Mucosa of gallbladder (tissue), 1 donor: ENCODE measurements at regions not wholly inside any gene's neighbourhood (a gene's known extent, or its start where the extent isn't known, plus 50 kb on each side); places are given as distances from the start of the nearest gene placed in this dataset.
"Not testable (repeated sequence)": the region's sequence is repeated elsewhere in the genome, so short reads cannot be mapped to it uniquely, and the experiment has no call there.

Experiments used
- DNase-seq: peaks from one replicate; pipeline ENCODE4 v3.0.0-alpha.2; 2020; ENCODE audit warnings: low spot score
- donor health status: DM: no; HTN: no; CAD: no.

DNA sequence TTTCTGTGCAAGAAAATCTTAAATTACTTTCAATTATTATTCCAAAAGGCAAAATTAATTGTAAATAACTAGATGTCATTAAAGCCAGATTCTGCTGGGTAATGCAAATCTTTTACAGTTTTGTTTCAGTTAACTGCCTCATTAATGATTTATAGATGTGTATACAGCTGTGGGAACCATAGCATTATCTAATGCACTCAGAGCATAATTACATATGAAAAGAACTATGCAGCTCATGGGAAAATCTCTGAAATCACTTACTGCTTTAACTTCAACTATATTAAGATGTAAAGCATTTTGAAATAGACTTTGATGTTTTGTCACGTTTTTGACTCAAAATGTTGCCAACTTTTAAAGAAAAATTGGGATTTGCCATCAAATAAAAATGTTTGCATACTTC, 630.3 kb upstream of the KLHL4 start:
- DNase-seq: no peak

DNA sequence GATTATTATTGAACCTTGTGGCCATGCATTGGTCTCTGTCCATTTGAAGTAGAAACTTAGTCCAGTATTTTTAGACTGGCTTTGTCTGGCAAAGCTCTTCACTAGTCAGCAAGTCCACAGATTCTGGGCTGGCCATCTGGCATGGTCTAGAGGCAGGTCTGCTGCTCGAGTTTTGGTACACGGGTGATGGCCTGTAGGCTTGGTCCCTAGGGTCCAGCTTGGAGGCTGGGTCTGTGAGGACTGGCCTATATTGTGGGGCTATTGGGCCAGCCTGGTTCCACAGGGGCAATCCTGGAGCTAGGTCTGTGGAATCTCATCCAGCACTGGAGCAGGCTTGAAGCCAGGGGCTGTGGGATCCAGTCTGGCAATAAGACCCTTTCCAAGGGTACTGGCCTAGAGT, 607.6 kb upstream of the KLHL4 start:
- no peak for DNase-seq

DNA sequence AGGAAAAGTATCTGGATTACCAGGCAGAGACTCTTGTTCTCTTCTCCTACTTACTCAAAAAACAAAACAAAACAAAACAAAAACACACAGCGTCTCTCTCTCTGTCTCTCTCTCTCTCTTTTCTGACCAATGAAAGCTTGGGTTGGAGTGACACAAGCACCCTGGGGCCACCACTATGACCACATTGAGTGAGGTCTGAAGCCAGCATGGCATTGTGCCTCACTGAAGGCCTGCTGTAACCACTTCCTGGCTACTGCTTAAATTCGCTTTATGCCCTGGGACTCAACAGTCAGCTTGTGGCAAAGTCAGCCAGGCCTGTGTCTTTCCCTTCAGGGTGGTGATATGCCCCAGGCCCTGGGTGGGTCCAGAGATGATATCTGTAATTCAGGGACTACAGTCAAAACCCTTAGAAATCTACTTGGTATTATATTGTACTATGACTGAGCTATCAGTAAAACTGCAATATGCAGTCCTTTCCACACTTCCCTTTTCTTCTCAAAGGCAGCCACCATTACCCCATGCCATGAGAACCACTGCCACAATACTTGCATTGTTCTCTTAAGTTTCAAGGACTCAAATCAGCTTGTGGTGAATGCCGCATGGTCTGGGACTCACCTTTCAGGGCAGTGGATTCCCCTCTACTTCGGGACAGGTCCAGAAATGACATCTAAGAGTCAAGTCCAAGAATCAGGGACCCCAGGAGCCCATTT, 606.8 kb upstream of the KLHL4 start:
- no peak for DNase-seq

DNA sequence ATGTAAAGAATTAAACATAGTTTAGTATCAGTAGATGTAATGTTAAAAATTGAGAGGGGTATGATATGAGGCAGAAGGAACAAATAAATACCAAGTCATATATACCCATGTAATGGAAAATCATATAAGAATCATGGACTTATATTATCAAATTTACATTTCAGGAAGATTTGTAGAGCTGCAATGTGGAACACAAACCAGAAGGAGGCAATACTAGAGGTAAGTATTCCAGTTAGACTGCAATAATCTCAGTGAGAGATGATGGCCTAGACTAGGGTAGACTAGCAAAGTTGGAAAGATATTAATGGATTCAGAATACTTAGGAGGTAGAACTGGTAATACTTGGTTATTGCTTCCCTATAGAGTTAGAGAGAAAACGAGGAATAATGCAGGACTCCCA, 603.0 kb upstream of the KLHL4 start:
- no peak for DNase-seq

DNA sequence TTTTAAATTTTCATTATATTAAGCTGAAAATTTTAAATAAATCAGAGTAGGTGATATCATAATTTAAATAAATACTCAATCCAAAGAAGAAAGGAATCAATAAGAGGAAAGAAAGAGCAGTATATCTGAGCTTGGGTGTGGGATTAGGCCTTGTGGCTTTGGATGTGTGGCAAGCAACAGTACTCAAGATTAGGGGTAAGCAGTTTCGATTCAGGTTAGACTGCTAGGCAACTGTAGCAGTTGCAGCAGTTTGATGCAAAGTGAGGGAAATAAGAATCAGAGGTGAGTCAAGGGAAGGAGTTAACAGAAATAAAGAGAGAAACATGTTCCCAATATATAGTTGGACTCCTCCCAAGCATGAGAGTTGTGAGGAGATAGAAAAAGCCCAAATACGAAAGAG, 599.6 kb upstream of the KLHL4 start:
- DNase-seq: no peak

DNA sequence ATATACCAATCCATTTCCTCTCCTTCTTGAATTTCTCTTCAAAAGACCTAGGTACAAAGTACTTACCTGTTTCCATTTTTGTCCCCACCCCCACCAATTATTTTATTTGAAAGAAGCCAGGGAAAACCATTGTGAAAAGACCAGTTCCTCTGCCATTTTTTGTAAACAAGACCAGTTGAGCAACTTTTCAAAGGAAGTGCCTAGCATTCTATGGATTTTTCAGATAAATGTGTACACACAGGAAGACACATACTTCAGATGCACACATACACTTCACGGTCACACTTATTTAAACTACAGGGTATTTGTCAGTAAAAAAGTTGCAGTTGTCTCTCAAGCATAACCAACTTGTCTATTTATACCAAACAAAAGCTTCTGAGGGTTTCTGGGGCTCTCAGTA, 587.2 kb upstream of the KLHL4 start:
- no peak for DNase-seq

DNA sequence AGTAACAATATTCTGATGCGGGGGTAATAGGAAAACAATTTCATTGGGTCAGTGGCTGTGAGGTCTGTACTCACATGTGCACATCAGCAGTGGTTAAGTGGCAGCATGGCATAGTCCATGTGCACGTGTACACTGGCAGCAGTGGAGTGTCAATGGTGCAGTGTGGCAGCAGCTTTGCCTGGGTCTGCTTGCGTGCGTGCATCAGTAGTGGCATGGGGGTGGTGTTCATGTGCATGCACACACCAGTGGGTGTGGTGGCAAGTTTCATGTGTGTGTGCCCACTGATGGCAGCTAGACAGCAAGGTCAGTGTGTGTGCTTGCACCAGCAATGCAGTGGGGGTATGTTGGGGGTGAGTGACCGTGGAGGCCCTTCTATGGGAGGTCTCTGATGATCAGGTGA, 581.6 kb upstream of the KLHL4 start:
- no peak for DNase-seq

DNA sequence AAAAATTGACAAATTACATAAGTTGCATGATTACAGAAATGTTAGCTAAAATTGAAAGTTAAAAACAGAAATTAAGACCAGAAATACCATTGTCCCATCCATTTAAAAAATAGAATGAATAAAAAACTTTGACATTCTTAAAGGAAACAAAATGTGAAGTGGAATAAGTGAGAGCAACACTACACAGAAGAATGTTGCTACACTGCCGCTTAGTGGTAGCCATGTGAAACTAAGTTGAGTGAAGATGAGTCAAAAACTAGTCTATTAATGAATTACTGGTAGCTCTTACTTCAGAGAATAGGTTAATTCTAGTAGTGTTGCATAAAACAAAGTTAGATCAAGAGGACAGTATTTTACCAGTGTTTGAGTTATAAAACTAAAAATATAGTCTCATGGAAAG, 571.0 kb upstream of the KLHL4 start:
- peak; percentile 24 for DNase-seq

DNA sequence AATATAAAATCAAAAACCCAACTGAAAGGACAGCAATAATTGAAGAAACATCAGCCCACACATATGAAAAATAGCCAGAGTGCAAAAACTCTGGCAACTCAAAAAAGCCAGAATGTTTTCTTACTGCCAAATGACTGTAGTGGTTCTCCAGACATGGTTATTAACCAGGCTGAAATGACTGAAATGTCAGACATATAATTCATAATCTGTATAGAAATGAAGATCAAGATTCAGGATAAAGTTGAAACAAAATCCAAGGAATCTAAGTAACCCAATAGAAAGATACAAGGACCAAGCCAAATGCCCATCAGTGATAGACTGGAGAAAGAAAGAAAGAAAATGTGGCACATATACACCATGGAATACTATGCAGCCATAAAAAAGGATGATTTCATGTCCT, 553.3 kb upstream of the KLHL4 start:
- DNase-seq: no peak

DNA sequence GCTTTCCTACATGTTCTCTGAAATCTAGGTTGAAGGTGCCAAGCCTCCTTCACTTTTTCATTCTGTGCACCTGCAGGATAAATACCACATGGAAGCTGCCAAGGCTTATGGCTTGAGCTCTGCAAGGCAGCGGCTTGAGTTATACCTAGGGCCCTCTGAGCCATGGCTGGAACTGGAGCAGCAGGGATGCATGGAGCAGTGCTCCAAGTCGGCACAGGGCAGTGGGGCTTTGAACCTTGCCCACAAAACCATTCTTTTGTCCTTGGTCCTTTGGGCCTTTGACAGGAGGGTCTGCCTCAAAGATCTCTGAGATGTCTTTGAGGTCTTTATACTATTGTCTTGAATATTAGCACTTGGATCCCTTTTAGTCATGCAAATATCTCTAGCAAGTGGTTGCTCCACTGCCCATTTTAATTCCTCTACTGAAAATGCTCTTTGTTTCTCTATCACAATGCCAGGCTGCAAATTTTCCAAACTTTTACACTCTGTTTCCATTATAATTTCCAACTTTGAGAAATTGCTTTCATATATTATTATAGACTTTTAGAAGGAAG, 536.2 kb upstream of the KLHL4 start:
- no peak for DNase-seq

DNA sequence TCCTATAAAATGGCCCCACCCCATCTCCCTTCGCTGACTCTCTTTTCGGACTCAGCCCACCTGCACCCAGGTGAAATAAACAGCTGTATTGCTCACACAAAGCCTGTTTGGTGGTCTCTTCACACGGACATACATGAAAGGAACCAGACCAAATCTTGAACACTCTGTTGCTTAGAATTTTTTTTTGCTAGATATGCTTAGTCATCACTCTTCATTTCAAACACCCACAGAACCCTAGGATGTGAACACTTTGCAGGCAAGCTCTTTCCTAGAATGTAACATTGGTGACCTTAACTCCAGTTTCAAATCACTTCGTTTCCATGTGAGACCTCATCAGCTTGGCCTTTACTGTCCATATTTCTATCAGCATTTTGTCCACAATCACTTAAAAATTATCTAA, 530.3 kb upstream of the KLHL4 start:
- DNase-seq: not testable (repeated sequence)

DNA sequence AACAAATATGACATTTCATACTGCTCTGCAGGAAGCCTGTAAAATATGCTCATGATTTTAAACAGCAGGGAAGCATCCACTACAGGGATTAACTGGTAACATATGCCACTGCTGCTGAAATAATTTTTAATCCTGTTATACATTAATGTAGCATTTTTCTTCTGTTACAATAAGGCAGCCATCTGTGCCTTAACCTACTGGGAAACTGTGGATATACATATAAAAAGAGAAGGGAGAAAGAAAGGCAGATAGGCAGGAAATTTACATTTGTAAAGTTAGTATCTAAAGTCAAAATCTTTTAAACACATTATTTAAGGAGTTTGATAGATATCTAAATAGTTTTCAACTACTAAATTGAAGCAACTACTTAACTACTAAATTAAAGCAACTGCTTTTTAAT, 514.6 kb upstream of the KLHL4 start:
- DNase-seq: no peak

DNA sequence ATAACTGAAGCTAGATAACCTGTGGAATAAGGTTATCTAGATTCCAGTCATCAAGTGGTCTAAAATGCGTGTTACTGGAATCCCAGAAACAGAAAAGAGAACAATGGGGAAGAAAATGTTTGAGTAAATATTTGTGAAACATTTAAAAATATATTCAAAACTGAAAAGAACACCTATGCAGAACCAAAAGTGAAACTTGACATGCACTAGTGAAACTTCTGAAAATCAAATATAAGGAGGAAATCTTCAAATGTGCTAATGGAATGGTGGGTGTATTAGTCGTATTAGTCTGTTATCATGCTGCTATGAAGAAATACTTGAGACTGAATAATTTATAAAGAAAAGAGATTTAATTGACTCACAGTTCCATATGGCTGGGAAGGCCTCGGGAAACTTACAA, 512.4 kb upstream of the KLHL4 start:
- DNase-seq: no peak

DNA sequence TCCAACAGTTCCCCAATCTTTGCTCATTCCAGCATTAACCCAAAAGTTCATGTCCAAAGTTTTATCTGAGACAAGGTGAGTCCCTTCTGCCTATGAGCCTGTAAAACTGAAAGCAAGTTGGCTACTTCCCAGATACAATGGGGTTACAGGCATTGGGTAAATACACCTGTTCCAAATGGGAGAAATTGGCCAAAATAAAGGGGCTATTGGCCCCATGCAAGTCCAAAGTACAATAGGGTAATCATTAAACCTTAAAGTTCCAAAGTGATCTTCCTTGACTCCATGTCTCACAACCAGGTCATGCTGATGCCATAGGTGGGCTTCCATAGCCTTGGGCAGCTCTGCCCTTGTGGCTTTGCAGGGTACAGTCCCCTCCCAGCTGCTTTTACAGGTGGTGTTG, 511.7 kb upstream of the KLHL4 start:
- DNase-seq: no peak

DNA sequence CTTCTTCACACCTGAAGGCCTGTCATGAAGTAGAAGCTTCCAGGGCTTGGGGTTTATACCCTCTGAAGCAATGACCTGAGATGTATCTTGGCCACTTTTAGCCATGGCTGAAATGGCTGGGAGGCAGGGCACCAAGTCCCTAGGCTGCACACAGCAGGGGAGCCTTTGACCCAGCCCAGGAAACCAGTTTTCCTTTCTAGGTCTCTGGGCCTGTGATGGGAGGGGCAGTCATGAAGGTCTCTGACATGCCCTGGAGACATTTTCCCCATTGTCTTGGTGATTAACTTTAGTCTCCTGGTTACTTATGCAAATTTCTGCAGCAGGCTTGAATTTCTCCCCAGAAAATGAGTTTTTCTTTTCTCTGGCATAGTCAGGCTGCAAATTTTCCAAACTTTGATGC, 511.0 kb upstream of the KLHL4 start:
- DNase-seq: no peak

DNA sequence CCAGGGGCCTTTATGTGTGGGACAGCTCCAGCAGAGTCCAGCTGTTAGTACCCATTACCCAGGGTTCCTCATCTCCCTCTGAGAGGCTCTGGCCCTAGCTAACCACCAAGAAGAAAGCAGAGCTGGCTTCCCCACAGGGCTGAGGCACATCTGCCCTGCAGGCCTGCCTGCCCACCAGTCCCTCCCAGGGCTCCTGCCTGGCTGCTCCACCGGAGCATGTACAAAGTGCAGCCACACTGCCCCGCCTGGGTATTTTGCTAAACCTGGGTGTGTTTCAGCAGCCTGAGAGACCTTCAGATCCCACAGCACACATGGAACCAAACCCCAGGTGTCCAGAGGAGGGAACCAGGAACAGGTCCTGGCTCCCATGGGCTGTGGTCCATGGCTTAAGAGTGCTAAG, 500.4 kb upstream of the KLHL4 start:
- no peak for DNase-seq

DNA sequence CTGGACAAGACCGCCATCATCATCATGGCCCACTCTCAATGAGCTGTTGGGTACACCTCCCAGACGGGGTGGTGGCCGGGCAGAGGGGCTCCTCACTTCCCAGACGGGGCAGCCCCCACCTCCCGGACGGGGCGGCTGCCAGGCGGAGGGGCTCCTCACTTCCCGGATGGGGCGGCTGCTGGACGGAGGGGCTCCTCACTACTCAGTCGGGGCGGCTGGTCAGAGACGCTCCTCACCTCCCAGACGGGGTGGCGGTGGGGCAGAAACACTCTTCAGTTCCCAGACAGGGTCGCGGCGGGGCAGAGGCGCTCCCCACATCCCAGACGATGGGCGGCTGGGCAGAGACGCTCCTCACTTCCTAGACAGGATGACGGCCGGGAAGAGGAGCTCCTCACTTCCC, 484.5 kb upstream of the KLHL4 start:
- not testable (repeated sequence) for DNase-seq

DNA sequence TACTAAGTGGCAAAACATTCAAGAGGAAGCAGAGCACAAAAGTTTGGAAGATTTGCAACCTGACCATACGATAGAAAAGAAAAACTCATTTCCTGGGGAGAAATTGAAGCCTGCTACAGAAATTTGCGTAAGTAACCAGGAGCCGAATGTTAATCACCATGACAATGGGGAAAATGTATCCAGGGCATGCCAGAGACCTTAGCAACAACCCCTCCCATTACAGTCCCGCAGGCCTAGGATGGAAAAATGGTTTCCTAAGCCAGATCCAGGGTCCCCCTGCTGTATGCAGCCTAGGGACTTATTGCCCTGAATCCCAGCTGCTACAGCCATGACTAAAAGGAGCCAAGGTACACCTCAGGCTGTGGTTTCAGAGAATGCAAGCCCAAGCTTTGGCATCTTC, 472.2 kb upstream of the KLHL4 start:
- DNase-seq: no peak

DNA sequence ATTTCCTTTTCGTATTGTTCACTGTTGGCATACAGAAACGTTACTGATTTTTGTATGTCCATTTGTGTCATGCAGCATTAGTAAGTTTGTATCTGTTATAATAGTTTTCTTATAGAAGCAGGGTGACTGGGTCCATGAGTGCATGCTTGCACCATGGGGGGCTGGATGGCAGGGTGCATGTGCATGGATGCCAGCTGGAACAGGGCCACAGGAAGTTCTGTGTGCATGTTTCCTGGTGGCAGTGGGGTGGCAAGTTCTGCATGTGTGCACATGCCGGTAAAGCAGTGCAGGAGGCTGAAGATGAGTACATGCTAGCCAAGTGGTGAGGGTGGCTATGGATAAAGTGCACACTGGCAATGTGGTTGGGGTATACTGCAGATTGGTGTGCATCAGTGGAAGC, 468.0 kb upstream of the KLHL4 start:
- no peak for DNase-seq

DNA sequence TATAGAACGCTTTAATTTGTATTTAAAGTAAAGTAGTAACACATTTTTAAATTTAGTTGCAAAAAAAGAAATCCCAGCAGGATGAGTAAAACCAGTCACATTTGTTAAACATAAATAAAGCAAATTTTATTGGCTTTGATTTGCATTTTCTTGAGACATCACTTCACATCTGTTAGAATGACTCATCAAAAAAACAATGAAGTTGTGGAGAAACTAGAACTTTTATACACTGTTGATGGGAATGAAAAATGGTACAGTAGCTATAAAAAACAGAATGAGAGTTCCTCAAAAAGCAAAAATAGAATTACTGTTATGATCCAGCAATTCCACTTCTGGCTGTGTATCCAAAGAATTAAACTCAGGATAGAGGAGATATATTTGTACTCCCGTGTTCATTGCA, 454.0 kb upstream of the KLHL4 start:
- no peak for DNase-seq

DNA sequence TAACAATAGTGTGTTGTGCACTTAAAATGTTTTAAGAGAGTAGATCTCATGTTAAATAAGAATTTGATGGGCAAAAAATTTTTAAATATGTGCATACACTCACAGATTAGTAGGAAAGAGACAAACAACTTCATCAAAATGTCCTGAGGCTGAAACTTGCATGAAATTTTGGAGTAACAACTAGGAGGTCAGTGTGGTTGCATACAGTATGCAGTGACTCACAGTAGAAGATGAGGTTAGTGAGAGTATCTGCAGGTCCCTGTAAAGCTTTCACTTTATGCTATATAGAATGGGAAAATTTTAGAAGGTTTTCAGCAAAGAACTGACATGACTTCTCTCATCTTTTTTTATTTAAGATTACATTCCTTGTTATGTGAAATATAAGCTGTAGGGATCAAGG, 453.1 kb upstream of the KLHL4 start:
- no peak for DNase-seq

DNA sequence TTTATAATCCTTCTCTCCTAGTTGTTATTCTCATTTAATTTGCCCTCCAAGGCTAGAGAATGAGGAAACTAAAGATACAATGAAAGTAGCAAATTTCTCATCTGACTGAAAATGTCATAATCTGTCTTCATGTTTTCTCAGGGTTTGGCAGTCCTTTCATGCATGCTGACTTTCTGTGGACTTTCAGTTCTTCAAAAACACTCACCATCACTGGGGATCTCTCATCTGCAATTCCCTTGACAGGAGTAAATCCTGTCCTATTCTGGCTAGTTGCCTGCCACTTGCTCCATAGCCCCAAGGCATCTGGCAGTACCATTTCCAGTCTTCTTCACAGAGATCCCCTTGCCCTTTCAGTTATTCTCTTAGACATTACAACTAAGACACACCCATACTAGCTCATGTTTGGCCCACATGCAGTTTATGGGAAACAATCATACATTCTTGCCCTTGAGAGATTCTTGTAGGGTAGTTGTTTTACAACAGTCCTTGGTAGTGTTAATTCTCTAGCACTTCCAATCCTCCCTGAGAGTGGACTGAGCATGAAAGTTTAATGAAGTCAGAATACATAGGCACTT, 449.7 kb upstream of the KLHL4 start:
- DNase-seq: no peak

DNA sequence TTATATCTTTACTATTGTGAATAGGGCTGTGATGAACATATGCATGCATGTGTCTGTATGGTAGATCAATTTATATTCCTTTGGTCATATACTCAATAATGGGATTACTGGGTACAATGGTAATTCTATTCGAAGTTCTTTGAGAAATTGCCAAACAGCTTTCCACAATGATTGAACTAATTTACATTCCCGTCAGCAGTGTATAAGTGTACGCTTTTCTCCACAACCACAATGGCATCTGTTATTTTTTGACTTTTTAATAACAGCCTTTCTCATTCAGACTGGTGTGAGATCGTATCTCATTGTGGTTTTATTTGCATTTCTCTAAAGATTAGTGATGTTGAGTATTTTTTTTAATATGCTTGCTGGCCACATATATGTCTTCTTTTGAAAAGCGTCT, 439.4 kb upstream of the KLHL4 start:
- no peak for DNase-seq

DNA sequence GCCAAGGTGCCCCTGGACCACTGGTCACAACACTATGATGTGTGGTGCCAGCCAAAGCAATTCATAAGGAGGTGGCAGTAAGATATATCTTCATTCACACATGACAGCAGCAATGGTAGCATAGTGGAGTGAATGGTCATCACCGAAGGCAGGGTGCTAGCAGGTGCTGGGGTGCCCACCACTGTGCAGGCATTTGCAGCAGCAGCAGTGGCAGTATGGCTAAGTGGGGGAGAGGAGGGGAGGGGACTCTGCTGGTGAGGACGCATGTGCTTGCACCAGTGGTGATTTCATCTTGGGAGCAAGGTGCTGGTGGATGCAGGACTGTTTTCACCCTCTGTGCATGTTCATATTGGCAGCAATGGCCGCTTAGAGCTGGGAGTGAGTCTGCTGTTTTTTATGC, 419.1 kb upstream of the KLHL4 start:
- no peak for DNase-seq
